SW480 (cell line): ENCODE measurements at regions not wholly inside any gene's neighbourhood (a gene's known extent, or its start where the extent isn't known, plus 50 kb on each side); places are given as distances from the start of the nearest gene placed in this dataset.
A peak's percentile ranks its signal among the peaks of the same experiment; 100 is the strongest.
"Not testable (repeated sequence)": the region's sequence is repeated elsewhere in the genome, so short reads cannot be mapped to it uniquely, and the experiment has no call there.

ENCODE experiments used
- DNase-seq: peaks from one replicate; pipeline ENCODE4 v3.0.0-alpha.2; 2016; ENCODE audit warnings: low spot score

- DNase-seq, result no peak
Observed at GRCh38 chr10:5576780-5577624, 52.2 kb downstream of the CALML3 start.

- DNase-seq, result not testable (repeated sequence)
Observed at GRCh38 chr10:5580038-5580428, 55.3 kb downstream of the CALML3 start.

- no peak for DNase-seq
Observed at GRCh38 chr10:5581670-5582566, 57.2 kb downstream of the CALML3 start.

- DNase-seq, result no peak
Observed at GRCh38 chr10:5582736-5583135, 58.0 kb downstream of the CALML3 start.

GRCh38 chr10:5583525-5584175, 58.9 kb downstream of the CALML3 start:
- peak; percentile 73 for DNase-seq

- DNase-seq, result peak; percentile 88
Observed at GRCh38 chr10:5584895-5585516, 60.2 kb downstream of the CALML3 start.

- DNase-seq, result no peak
Observed at GRCh38 chr10:5585517-5586206, 60.9 kb downstream of the CALML3 start.

- no peak for DNase-seq
Observed at GRCh38 chr10:5587151-5588079, 62.7 kb downstream of the CALML3 start.

- no peak for DNase-seq
Observed at GRCh38 chr10:5588080-5588453, 63.3 kb downstream of the CALML3 start.

- DNase-seq, result no peak
Observed at GRCh38 chr10:5588603-5589002, 63.8 kb downstream of the CALML3 start.
